Astrocyte (in vitro differentiated cells and primary cell): ENCODE measurements at regions not wholly inside any gene's neighbourhood (a gene's known extent, or its start where the extent isn't known, plus 50 kb on each side); places are given as distances from the start of the nearest gene placed in this dataset.

ENCODE experiments used
- DNase-seq: peaks from one replicate; pipeline ENCODE4 v3.0.0-alpha.2; 2010; ENCODE audit warnings: low read depth
- FAIRE-seq: peaks from 2 replicates; lab custom pipeline; 2011; peaks lifted over from hg19 to GRCh38; lab: Jason Lieb, UNC
- H2AFZ ChIP-seq: 2 replicates; pipeline ENCODE4 v1.6.0; 2012; ENCODE audit warnings: low read depth, low read length, inconsistent platforms
- H3K27ac ChIP-seq: 2 replicates; pipeline ENCODE4 v1.5.1; 2011; ENCODE audit warnings: low read depth, low read length, inconsistent platforms
- H3K27me3 ChIP-seq: 2 replicates; pipeline ENCODE4 v1.6.0; 2011; ENCODE audit warnings: low read length, inconsistent platforms; ENCODE audit not compliant: insufficient read depth
- H3K36me3 ChIP-seq: 2 replicates; pipeline ENCODE4 v1.5.1; 2011; ENCODE audit warnings: low read length, inconsistent platforms; ENCODE audit not compliant: insufficient read depth
- H3K4me1 ChIP-seq: 2 replicates; pipeline ENCODE4 v1.5.1; 2011; ENCODE audit warnings: low read length, inconsistent platforms; ENCODE audit not compliant: insufficient read depth
- H3K4me2 ChIP-seq: 2 replicates; pipeline ENCODE4 v1.6.0; 2012; ENCODE audit warnings: low read length, inconsistent platforms
- H3K4me3 ChIP-seq: 2 replicates; pipeline ENCODE4 v1.5.1; 2011; ENCODE audit warnings: low read depth, mild to moderate bottlenecking, low read length, inconsistent platforms; ENCODE audit not compliant: insufficient read depth
- H3K79me2 ChIP-seq: 2 replicates; pipeline ENCODE4 v1.6.0; 2012; ENCODE audit warnings: mild to moderate bottlenecking, low read length, inconsistent platforms; ENCODE audit not compliant: insufficient read depth
- H3K9ac ChIP-seq: 2 replicates; pipeline ENCODE4 v1.6.0; 2012; ENCODE audit warnings: mild to moderate bottlenecking, low read length, inconsistent platforms
- H3K9me3 ChIP-seq: 2 replicates; pipeline ENCODE4 v1.5.1; 2012; ENCODE audit warnings: low read depth, mild to moderate bottlenecking, low read length, inconsistent platforms; ENCODE audit not compliant: insufficient read depth
- H4K20me1 ChIP-seq: 2 replicates; pipeline ENCODE4 v1.6.0; 2012; ENCODE audit warnings: low read length, inconsistent platforms; ENCODE audit not compliant: insufficient read depth
- H3K27ac Mint-ChIP-seq: one replicate; pipeline ENCODE4 v1.8.0; 2021; ENCODE audit warnings: mild to moderate bottlenecking, mixed read lengths; ENCODE audit not compliant: unreplicated experiment
- H3K27me3 Mint-ChIP-seq: one replicate; pipeline ENCODE4 v1.8.0; 2021; ENCODE audit warnings: low read depth, mixed read lengths; ENCODE audit not compliant: unreplicated experiment
- H3K36me3 Mint-ChIP-seq: one replicate; pipeline ENCODE4 v1.8.0; 2021; ENCODE audit warnings: low read depth, mixed read lengths; ENCODE audit not compliant: unreplicated experiment
- H3K4me1 Mint-ChIP-seq: one replicate; pipeline ENCODE4 v1.8.0; 2021; ENCODE audit warnings: low read depth, mixed read lengths; ENCODE audit not compliant: unreplicated experiment
- H3K4me3 Mint-ChIP-seq: one replicate; pipeline ENCODE4 v1.8.0; 2021; ENCODE audit warnings: mild to moderate bottlenecking, moderate library complexity, mixed read lengths; ENCODE audit not compliant: unreplicated experiment
- H3K9me3 Mint-ChIP-seq: one replicate; pipeline ENCODE4 v1.8.0; 2021; ENCODE audit warnings: mild to moderate bottlenecking, mixed read lengths; ENCODE audit not compliant: unreplicated experiment
- EZH2 ChIP-seq: IDR thresholded peaks from 2 replicates; pipeline ENCODE4 v1.6.1; 2012; ENCODE audit warnings: mild to moderate bottlenecking, low read length, inconsistent platforms; ENCODE audit not compliant: insufficient read depth
- TF ChIP-seq, protein P1 (sequence below): IDR thresholded peaks from 2 replicates; pipeline ENCODE4 v1.5.1; 2011; ENCODE audit warnings: low read depth, mild to moderate bottlenecking, inconsistent platforms, low read length, moderate library complexity; ENCODE audit not compliant: insufficient read depth

DNA sequence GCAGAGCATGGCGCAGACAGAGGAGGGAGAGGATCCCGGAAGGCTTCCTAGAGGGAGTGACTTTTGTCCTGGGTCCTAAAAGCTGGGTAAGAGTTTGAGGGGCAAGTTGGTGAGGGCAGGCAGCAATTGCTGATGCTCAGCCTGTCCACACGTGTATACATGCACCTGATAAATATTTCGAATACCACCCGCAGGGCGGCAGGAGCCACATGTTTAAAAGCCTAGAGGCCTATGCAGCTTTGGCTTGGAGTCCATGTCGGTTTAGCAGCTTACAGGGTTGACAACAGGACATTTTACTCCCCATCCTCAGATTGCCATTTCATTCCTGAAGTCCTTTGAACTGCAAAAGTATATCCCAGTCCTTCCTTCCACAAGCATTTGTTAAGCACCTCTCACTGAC is 99.1 kb downstream of the KATNIP start:
- Mint-ChIP-seq H3K9me3 (no peaks in the 10 kb centered on the region), H3K4me3 (no peak overlapping the region), H3K36me3 (peaks cover 4% of the 10 kb centered on the region), H3K27me3 (no peaks in the 10 kb centered on the region), H3K4me1 (no peaks in the 10 kb centered on the region), H3K27ac (no peak overlapping the region)
- no peaks in the 10 kb centered on the region for H4K20me1 ChIP-seq
- H3K9ac ChIP-seq, result no peak overlapping the region
- H3K4me1 ChIP-seq, result no peaks in the 10 kb centered on the region
- no peak for DNase-seq
- FAIRE-seq, result no peak
- no peak overlapping the region for H3K27ac ChIP-seq
- no peak overlapping the region for H3K4me3 ChIP-seq
- no peaks in the 10 kb centered on the region for H3K9me3 ChIP-seq
- H3K36me3 ChIP-seq, result no peaks in the 10 kb centered on the region
- H2AFZ ChIP-seq, result no peak overlapping the region
- TF ChIP-seq, protein P1, sequence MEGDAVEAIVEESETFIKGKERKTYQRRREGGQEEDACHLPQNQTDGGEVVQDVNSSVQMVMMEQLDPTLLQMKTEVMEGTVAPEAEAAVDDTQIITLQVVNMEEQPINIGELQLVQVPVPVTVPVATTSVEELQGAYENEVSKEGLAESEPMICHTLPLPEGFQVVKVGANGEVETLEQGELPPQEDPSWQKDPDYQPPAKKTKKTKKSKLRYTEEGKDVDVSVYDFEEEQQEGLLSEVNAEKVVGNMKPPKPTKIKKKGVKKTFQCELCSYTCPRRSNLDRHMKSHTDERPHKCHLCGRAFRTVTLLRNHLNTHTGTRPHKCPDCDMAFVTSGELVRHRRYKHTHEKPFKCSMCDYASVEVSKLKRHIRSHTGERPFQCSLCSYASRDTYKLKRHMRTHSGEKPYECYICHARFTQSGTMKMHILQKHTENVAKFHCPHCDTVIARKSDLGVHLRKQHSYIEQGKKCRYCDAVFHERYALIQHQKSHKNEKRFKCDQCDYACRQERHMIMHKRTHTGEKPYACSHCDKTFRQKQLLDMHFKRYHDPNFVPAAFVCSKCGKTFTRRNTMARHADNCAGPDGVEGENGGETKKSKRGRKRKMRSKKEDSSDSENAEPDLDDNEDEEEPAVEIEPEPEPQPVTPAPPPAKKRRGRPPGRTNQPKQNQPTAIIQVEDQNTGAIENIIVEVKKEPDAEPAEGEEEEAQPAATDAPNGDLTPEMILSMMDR, result no peak
- TF ChIP-seq EZH2, result no peak
- no peak overlapping the region for H3K4me2 ChIP-seq
- H3K27me3 ChIP-seq, result no peaks in the 10 kb centered on the region
- no peaks in the 10 kb centered on the region for H3K79me2 ChIP-seq

GRCh38 chr16:27650073-27650701 is 100.2 kb downstream of the KATNIP start:
- Histone ChIP-seq H3K4me1 (no peaks in the 10 kb centered on the region), H3K79me2 (no peaks in the 10 kb centered on the region), H3K9ac (no peak overlapping the region), H3K4me2 (no peak overlapping the region), H3K36me3 (no peaks in the 10 kb centered on the region), H4K20me1 (no peaks in the 10 kb centered on the region), H3K9me3 (no peaks in the 10 kb centered on the region), H3K27me3 (no peaks in the 10 kb centered on the region), H3K4me3 (no peak overlapping the region), H3K27ac (no peak overlapping the region), H2AFZ (no peak overlapping the region)
- Mint-ChIP-seq H3K36me3 (peaks cover 4% of the 10 kb centered on the region), H3K27me3 (no peaks in the 10 kb centered on the region), H3K4me1 (no peaks in the 10 kb centered on the region), H3K9me3 (no peaks in the 10 kb centered on the region), H3K27ac (no peak overlapping the region), H3K4me3 (no peak overlapping the region)
- no peak for DNase-seq
- TF ChIP-seq, protein P1, result no peak
- FAIRE-seq, result no peak

DNA sequence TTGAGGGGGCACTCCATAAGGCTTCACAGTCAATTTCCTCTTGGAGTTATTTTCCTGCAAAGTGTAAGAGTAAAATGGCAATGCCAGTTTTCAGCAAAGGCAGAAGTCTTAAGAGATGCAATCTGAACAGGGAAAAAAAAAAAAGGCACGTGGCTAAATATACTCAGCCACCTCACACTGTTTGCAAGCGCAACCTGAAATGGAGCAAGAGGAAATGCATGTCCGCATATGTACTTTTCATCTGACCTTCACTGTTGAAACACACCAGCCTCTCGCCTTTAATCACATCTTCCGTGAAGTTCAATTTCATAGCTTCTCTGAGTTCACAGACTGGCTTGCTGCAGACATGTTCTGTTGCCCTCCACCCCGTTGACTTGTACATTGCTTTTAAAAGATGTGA is 101.4 kb downstream of the KATNIP start:
- H3K27me3 ChIP-seq, result no peaks in the 10 kb centered on the region
- TF ChIP-seq EZH2, result no peak
- TF ChIP-seq, protein P1, result no peak
- no peaks in the 10 kb centered on the region for H3K9me3 Mint-ChIP-seq
- H3K79me2 ChIP-seq, result no peaks in the 10 kb centered on the region
- H3K27ac ChIP-seq, result no peak overlapping the region
- H3K27me3 Mint-ChIP-seq, result no peaks in the 10 kb centered on the region
- no peaks in the 10 kb centered on the region for H4K20me1 ChIP-seq
- no peak overlapping the region for H3K9ac ChIP-seq
- H3K36me3 Mint-ChIP-seq, result peaks cover 5% of the 10 kb centered on the region
- H3K27ac Mint-ChIP-seq, result no peak overlapping the region
- no peak overlapping the region for H3K4me3 Mint-ChIP-seq
- H3K9me3 ChIP-seq, result no peaks in the 10 kb centered on the region
- no peak overlapping the region for H2AFZ ChIP-seq
- FAIRE-seq (no peak), DNase-seq (no peak)
- no peak overlapping the region for H3K4me3 ChIP-seq
- H3K36me3 ChIP-seq, result no peaks in the 10 kb centered on the region
- no peaks in the 10 kb centered on the region for H3K4me1 ChIP-seq
- no peak overlapping the region for H3K4me2 ChIP-seq
- no peaks in the 10 kb centered on the region for H3K4me1 Mint-ChIP-seq
